Fibroblast of gingiva (primary cell): ENCODE measurements at regions not wholly inside any gene's neighbourhood (a gene's known extent, or its start where the extent isn't known, plus 50 kb on each side); places are given as distances from the start of the nearest gene placed in this dataset.
A peak's percentile ranks its signal among the peaks of the same experiment; 100 is the strongest.
"Not testable (repeated sequence)": the region's sequence is repeated elsewhere in the genome, so short reads cannot be mapped to it uniquely, and the experiment has no call there.

Source experiments
- DNase-seq: peaks from one replicate; pipeline ENCODE4 v3.0.0-alpha.2; 2011; ENCODE audit warnings: low read depth

GRCh38 chr18:62442391-62442790 is 80.4 kb upstream of the ZCCHC2 start:
- no peak for DNase-seq

GRCh38 chr18:62445386-62445917 is 77.4 kb upstream of the ZCCHC2 start:
- DNase-seq: no peak

- DNase-seq: no peak
Measured at GRCh38 chr18:62446511-62446910, 76.3 kb upstream of the ZCCHC2 start.

- DNase-seq: no peak
Measured at GRCh38 chr18:62447652-62448051, 75.2 kb upstream of the ZCCHC2 start.

GRCh38 chr18:62448426-62448825 is 74.4 kb upstream of the ZCCHC2 start:
- DNase-seq: no peak

- DNase-seq: no peak
Measured at GRCh38 chr18:62449490-62450104, 73.2 kb upstream of the ZCCHC2 start.

GRCh38 chr18:62450175-62450545 is 72.7 kb upstream of the ZCCHC2 start:
- no peak for DNase-seq

- peak; percentile 84 for DNase-seq
Measured at GRCh38 chr18:62450546-62451410, 72.0 kb upstream of the ZCCHC2 start.

- peak; percentile 75 for DNase-seq
Measured at GRCh38 chr18:62452280-62452831, 70.5 kb upstream of the ZCCHC2 start.

- no peak for DNase-seq
Measured at GRCh38 chr18:62453864-62454263, 69.0 kb upstream of the ZCCHC2 start.

- no peak for DNase-seq
Measured at GRCh38 chr18:62454527-62454926, 68.3 kb upstream of the ZCCHC2 start.

- DNase-seq: no peak
Measured at GRCh38 chr18:62455222-62455621, 67.6 kb upstream of the ZCCHC2 start.

GRCh38 chr18:62457877-62458276 is 64.9 kb upstream of the ZCCHC2 start:
- no peak for DNase-seq

- no peak for DNase-seq
Measured at GRCh38 chr18:62458346-62458745, 64.5 kb upstream of the ZCCHC2 start.

GRCh38 chr18:62458868-62459716 is 63.7 kb upstream of the ZCCHC2 start:
- DNase-seq: no peak

- peak; percentile 77 for DNase-seq
Measured at GRCh38 chr18:62460851-62461300, 61.9 kb upstream of the ZCCHC2 start.

- no peak for DNase-seq
Measured at GRCh38 chr18:62461591-62461990, 61.2 kb upstream of the ZCCHC2 start.

- DNase-seq: no peak
Measured at GRCh38 chr18:62464266-62464665, 58.6 kb upstream of the ZCCHC2 start.

GRCh38 chr18:62469131-62469530 is 53.7 kb upstream of the ZCCHC2 start:
- DNase-seq: not testable (repeated sequence)
